ENCODE measurements at regions not wholly inside any gene's neighbourhood (a gene's known extent, or its start where the extent isn't known, plus 50 kb on each side); places are given as distances from the start of the nearest gene placed in this dataset.

- DNase-seq (ENCODE audit: low read depth, low spot score) = no peak
Measured at GRCh38 chr2:18651842-18652774, 62.7 kb upstream of the NT5C1B start.

GRCh38 chr2:18650221-18650620, 60.9 kb upstream of the NT5C1B start:
- no peak for DNase-seq (ENCODE audit: low read depth, low spot score)
- H3K27ac ChIP-seq = no peak overlapping the region

More at GRCh38 chr2:18651842-18652774, 62.7 kb upstream of the NT5C1B start:
- no peak overlapping the region for H3K27ac ChIP-seq

DNA sequence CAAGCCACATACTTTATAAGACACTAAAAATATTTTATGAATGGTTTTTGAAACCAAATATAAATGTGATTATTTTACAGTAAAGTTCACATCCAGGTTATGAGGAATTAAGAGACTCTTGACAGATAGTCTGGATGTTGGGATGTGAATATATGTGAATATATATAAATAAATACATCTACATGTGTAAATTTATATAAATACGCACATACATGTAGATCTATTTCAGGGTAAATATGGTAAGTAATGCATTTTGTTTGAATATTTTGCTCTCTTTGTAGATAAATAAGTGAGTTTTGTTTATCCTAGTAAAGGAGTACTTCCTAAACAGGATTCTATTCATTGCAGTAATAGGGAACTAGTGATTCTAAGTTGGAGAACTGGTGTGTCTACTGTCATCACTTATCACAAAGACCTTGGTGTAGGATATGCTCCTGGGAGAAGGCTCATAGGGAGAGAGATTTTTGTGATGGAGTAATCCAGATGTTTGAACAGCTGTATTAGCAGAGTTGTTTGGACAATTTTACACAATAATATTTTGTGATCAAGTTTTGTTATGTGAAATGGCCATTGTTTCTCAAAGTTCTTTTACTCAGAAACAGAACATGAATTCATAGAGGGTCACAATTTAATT, 60.2 kb upstream of the NT5C1B start:
- no peak overlapping the region for H3K27ac ChIP-seq
- no peak for DNase-seq (ENCODE audit: low read depth, low spot score)

GRCh38 chr2:18648161-18648560, 58.8 kb upstream of the NT5C1B start:
- no peak overlapping the region for H3K27ac ChIP-seq
- DNase-seq (ENCODE audit: low read depth, low spot score) = no peak

GRCh38 chr2:18647731-18648130, 58.4 kb upstream of the NT5C1B start:
- DNase-seq (ENCODE audit: low read depth, low spot score) = no peak
- H3K27ac ChIP-seq = no peak overlapping the region

DNA sequence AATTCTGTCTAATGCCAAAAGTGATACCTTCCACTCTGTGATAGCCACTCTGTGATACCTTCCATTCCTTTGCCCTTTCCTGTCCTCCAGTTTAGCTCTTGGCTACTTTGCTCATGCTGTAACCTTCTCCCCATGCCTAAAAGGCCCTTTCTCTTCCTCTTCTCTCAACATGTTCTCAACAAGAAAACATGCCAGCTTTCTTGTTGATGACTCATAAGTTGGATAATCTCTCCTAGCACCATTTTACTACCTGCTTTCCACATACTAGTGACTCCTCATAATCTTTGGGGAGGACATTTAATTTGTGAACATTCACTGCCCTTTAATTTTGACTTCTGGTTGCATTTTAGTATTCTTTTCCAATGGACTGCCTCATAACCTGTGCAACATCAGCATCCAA, 55.9 kb upstream of the NT5C1B start:
- peak overlapping the region; percentile 6 for H3K27ac ChIP-seq
- DNase-seq (ENCODE audit: low read depth, low spot score) = no peak

DNA sequence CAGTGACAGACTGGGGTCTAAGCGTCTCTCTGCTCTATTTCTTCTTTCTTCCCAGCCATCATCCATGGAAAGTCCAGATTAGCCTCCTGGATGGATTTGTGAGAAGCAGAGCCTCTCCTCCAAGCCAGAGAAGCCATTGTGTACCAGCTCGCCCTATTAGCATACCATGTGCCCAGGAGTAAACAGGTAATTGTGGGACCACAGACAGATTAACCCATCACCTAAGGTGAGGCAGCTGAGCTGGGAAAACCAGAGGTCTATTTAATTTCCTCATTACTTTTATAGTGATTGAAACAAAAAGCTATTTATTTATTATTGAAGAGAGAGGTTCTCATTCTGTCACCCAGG, 54.7 kb upstream of the NT5C1B start:
- H3K27ac ChIP-seq = no peak overlapping the region
- no peak for DNase-seq (ENCODE audit: low read depth, low spot score)

- DNase-seq (ENCODE audit: low read depth, low spot score) = no peak
- H3K27ac ChIP-seq = no peak overlapping the region
Measured at GRCh38 chr2:18643326-18644114, 54.2 kb upstream of the NT5C1B start.

- DNase-seq (ENCODE audit: low read depth, low spot score) = no peak
Measured at GRCh38 chr2:18641823-18642222, 52.5 kb upstream of the NT5C1B start.

GRCh38 chr2:18639756-18640453, 50.5 kb upstream of the NT5C1B start:
- no peak for DNase-seq (ENCODE audit: low read depth, low spot score)
- H3K27ac ChIP-seq = no peak overlapping the region

More at GRCh38 chr2:18641823-18642222, 52.5 kb upstream of the NT5C1B start:
- H3K27ac ChIP-seq = no peak overlapping the region

Measured in epithelial cell of prostate (primary cell).